SK-N-SH (cell line): ENCODE measurements at regions not wholly inside any gene's neighbourhood (a gene's known extent, or its start where the extent isn't known, plus 50 kb on each side); places are given as distances from the start of the nearest gene placed in this dataset.

Source experiments
- CTCF ChIA-PET: fragments of 300-600, 350-600 bp; formaldehyde crosslinking; extraction: SDS; loops from one replicate; lab custom pipeline; 2021; lab: Yijun Ruan, JAX
- POLR2A ChIA-PET: fragments of 350-600 bp; sonication (Branson Sonifier 250); formaldehyde crosslinking; extraction: SDS; loops from one replicate; lab custom pipeline; 2020; ENCODE audit warnings: antibody characterized with exemption, inconsistent platforms; lab: Yijun Ruan, JAX
- DNase-seq: peaks from one replicate; pipeline ENCODE4 v3.0.0; 2012
- H2AFZ ChIP-seq: fragments of 200-600 bp; sonication (generic); 2 replicates; pipeline ENCODE4 v1.8.1; 2016; ENCODE audit warnings: antibody characterized with exemption, mild to moderate bottlenecking, low read depth
- H3F3A ChIP-seq: fragments of 200-600 bp; sonication (generic); replicated peaks from 2 replicates; pipeline ENCODE3; 2016; ENCODE audit warnings: antibody characterized with exemption, mild to moderate bottlenecking; ENCODE audit not compliant: insufficient read depth
- H3K27ac ChIP-seq, 2 experiments: fragments of 200-500 bp in 1 of 2; fragments of 200-600 bp in 1 of 2; sonication (Bioruptor generic) in 1 of 2; sonication (generic), shearing (Covaris generic) in 1 of 2; 2 replicates each; pipeline versions ENCODE4 v1.5.1 to v1.6.1; 2014 to 2016; ENCODE audit warnings: low read depth in 2 of 2, inconsistent platforms in 1 of 2, low read length in 1 of 2, mild to moderate bottlenecking in 1 of 2, mixed read lengths in 1 of 2
- H3K27me3 ChIP-seq: fragments of 200-600 bp; sonication (generic), shearing (Covaris generic); 2 replicates; pipeline ENCODE4 v1.6.1; 2016; ENCODE audit warnings: mixed run types; ENCODE audit not compliant: insufficient read depth
- H3K36me3 ChIP-seq, 2 experiments: fragments of 200-500 bp in 1 of 2; fragments of 200-600 bp in 1 of 2; sonication (Bioruptor generic) in 1 of 2; sonication (generic) in 1 of 2; replicated peaks in 1 of 2; 2 replicates each; pipeline versions ENCODE3 to v1.5.1; 2014 to 2016; ENCODE audit warnings: low read length in 1 of 2, mild to moderate bottlenecking in 1 of 2; ENCODE audit not compliant: insufficient read depth in 2 of 2, control insufficient read depth in 1 of 2
- H3K4me1 ChIP-seq, 2 experiments: fragments of 200-500 bp in 1 of 2; fragments of 200-600 bp in 1 of 2; sonication (Bioruptor generic) in 1 of 2; sonication (generic), shearing (Covaris generic) in 1 of 2; 2 replicates each; pipeline versions ENCODE4 v1.5.1 to v1.6.1; 2014 to 2016; ENCODE audit warnings: low read depth in 1 of 2, low read length in 1 of 2, mixed run types in 1 of 2; ENCODE audit not compliant: insufficient read depth in 2 of 2, control insufficient read depth in 1 of 2
- H3K4me2 ChIP-seq: fragments of 200-600 bp; sonication (generic), shearing (Covaris generic); 2 replicates; pipeline ENCODE4 v1.6.1; 2017; ENCODE audit warnings: mixed run types
- H3K4me3 ChIP-seq, 2 experiments: fragments of 200-500 bp in 1 of 2; fragments of 200-600 bp in 1 of 2; sonication (Bioruptor generic) in 1 of 2; sonication (generic), shearing (Covaris generic) in 1 of 2; 2 replicates each; pipeline versions ENCODE4 v1.5.1 to v1.8.1; 2014 to 2016; ENCODE audit warnings: low read depth in 2 of 2, inconsistent platforms in 1 of 2, low read length in 1 of 2, mild to moderate bottlenecking in 1 of 2, mixed read lengths in 1 of 2, moderate library complexity in 1 of 2
- H3K79me2 ChIP-seq: fragments of 200-600 bp; sonication (generic); 2 replicates; pipeline ENCODE4 v1.8.1; 2017; ENCODE audit warnings: mild to moderate bottlenecking; ENCODE audit not compliant: insufficient read depth
- H3K9ac ChIP-seq: fragments of 200-600 bp; sonication (generic); 2 replicates; pipeline ENCODE4 v1.6.1; 2017; ENCODE audit warnings: mixed run types
- H3K9me2 ChIP-seq: fragments of 200-600 bp; sonication (generic); 2 replicates; pipeline ENCODE4 v1.6.1; 2017; ENCODE audit warnings: mixed run types
- H3K9me3 ChIP-seq: fragments of 200-600 bp; sonication (generic); 2 replicates; pipeline ENCODE4 v1.6.1; 2017; ENCODE audit warnings: mixed run types, mild to moderate bottlenecking, moderate library complexity
- H4K20me1 ChIP-seq: fragments of 200-600 bp; sonication (generic); 2 replicates; pipeline ENCODE4 v1.6.1; 2017; ENCODE audit warnings: mild to moderate bottlenecking, mixed run types; ENCODE audit not compliant: insufficient read depth
- CHD2 ChIP-seq: fragments of 150-350 bp; IDR thresholded peaks from 2 replicates; pipeline ENCODE4 v1.6.1; 2018; ENCODE audit warnings: low read length; ENCODE audit not compliant: partially characterized antibody
- CTCF ChIP-seq: fragments of 200-600 bp; sonication (generic); IDR thresholded peaks from 2 replicates; pipeline ENCODE4 v1.6.1; 2017; ENCODE audit warnings: antibody characterized with exemption, mild to moderate bottlenecking, moderate library complexity
- GABPA ChIP-seq: IDR thresholded peaks from 2 replicates; pipeline ENCODE4 v1.4.0; 2012; ENCODE audit warnings: low read depth, mild to moderate bottlenecking
- IRF3 ChIP-seq: fragments of 150-350 bp; IDR thresholded peaks from 2 replicates; pipeline ENCODE4 v1.6.1; 2016; ENCODE audit warnings: mild to moderate bottlenecking, low read depth, low read length
- JUND ChIP-seq: IDR thresholded peaks from 2 replicates; pipeline ENCODE4 v1.4.0; 2012
- NFIC ChIP-seq: IDR thresholded peaks from 2 replicates; pipeline ENCODE4 v1.4.0; 2012; ENCODE audit warnings: borderline replicate concordance
- POLR2AphosphoS5 ChIP-seq: IDR thresholded peaks from 2 replicates; pipeline ENCODE4 v1.6.1; 2012; ENCODE audit warnings: low read depth, low read length
- RAD21 ChIP-seq: IDR thresholded peaks from 2 replicates; pipeline ENCODE4 v1.6.1; 2012; ENCODE audit warnings: mild to moderate bottlenecking, low read length
- RCOR1 ChIP-seq: fragments of 150-350 bp; IDR thresholded peaks from 2 replicates; pipeline ENCODE4 v1.6.1; 2017; ENCODE audit warnings: antibody characterized with exemption, low read length
- REST ChIP-seq: IDR thresholded peaks from 2 replicates; pipeline ENCODE4 v1.6.1; 2012; ENCODE audit warnings: mild to moderate bottlenecking, low read depth, low read length, moderate library complexity
- RFX5 ChIP-seq: IDR thresholded peaks from 2 replicates; pipeline ENCODE4 v1.6.1; 2012; ENCODE audit warnings: mild to moderate bottlenecking, improper control_type of control experiment, low read length
- RXRA ChIP-seq: IDR thresholded peaks from 2 replicates; pipeline ENCODE4 v1.4.0; 2012; ENCODE audit warnings: low read depth, mild to moderate bottlenecking, borderline replicate concordance
- YY1 ChIP-seq: IDR thresholded peaks from 2 replicates; pipeline ENCODE4 v1.4.0; 2012; ENCODE audit warnings: low read depth, mild to moderate bottlenecking
- ZBTB33 ChIP-seq: IDR thresholded peaks from 2 replicates; pipeline ENCODE4 v1.4.0; 2012; ENCODE audit warnings: low read depth, borderline replicate concordance
- WGBS: methylation state at CpG from one replicate; pipeline ENCODE4 v1.1.6; 2017; ENCODE audit warnings: low lambda C conversion rate; 5-methylcytosine and 5-hydroxymethylcytosine counted together

GRCh38 chr5:158162479-158163034 lies 303.6 kb upstream of the CLINT1 start:
- Histone ChIP-seq H3K4me1 (peaks cover 0 to 17% of the 10 kb centered on the region in 2 experiments; a peak in 2 of 4 replicates), H3K4me3 (no peak overlapping the region), H3K9me3 (no peaks in the 10 kb centered on the region), H3K79me2 (no peaks in the 10 kb centered on the region), H2AFZ (no peak overlapping the region), H3K4me2 (no peak overlapping the region), H3K9me2 (no peaks in the 10 kb centered on the region), H3F3A (no peaks in the 10 kb centered on the region), H3K27ac (no peak overlapping the region), H3K27me3 (no peaks in the 10 kb centered on the region), H3K9ac (no peak overlapping the region), H3K36me3 (no peaks in the 10 kb centered on the region), H4K20me1 (no peaks in the 10 kb centered on the region)
- TF ChIP-seq RAD21 (no peak), JUND (no peak), POLR2AphosphoS5 (no peak), IRF3 (no peak), REST (no peak), NFIC (no peak), RXRA (no peak), GABPA (no peak), CHD2 (no peak), RFX5 (no peak), CTCF (no peak), YY1 (no peak), RCOR1 (no peak), ZBTB33 (no peak)
- WGBS = 56% methylated on average over 11 of the region's 11 CpGs
- no peak for DNase-seq
- ChIA-PET POLR2A (no interaction called here), CTCF (interaction anchor here (0.8 to 3.8 kb wide), 5 partner anchors 12 to 970 kb away, joined by 3 to 17 read pairs (median 5); no protein-coding TSS in a partner anchor)
